GM12801 (cell line): ENCODE measurements at regions not wholly inside any gene's neighbourhood (a gene's known extent, or its start where the extent isn't known, plus 50 kb on each side); places are given as distances from the start of the nearest gene placed in this dataset.

Source experiments
- TF ChIP-seq, protein P1 (sequence below): IDR thresholded peaks from one replicate; pipeline ENCODE4 v1.5.1; 2011; ENCODE audit warnings: control low read depth; ENCODE audit not compliant: insufficient read length; ENCODE audit errors: extremely low read depth

DNA sequence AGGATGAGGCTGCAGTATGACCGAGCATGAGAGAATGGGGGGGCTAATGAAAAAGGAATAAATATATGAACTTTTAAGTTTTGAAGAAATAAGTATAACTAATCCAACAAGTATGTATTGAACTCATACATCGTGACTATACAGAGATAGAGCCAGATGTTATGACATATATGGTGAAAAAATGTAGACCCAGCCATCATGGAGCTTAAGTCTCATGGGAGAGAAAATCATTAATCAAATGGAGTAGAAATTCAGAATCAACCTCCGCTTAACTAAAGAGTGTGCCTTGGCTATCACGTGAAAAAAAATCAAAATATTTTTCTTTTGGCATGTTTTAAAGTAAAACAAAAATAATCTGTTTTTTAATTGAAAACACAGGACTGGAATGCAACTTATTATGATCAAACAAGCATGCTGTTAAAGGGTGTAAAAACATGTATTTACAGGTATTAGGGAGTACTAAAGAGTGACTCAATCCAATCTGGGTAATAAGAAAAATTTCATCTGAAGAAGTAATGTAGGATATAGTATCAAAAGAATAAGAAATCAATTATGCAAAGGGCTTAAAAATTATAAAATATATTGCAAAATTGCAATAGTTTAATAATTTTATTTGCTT lies 868.5 kb upstream of the NUDT12 start:
- TF ChIP-seq, protein P1, sequence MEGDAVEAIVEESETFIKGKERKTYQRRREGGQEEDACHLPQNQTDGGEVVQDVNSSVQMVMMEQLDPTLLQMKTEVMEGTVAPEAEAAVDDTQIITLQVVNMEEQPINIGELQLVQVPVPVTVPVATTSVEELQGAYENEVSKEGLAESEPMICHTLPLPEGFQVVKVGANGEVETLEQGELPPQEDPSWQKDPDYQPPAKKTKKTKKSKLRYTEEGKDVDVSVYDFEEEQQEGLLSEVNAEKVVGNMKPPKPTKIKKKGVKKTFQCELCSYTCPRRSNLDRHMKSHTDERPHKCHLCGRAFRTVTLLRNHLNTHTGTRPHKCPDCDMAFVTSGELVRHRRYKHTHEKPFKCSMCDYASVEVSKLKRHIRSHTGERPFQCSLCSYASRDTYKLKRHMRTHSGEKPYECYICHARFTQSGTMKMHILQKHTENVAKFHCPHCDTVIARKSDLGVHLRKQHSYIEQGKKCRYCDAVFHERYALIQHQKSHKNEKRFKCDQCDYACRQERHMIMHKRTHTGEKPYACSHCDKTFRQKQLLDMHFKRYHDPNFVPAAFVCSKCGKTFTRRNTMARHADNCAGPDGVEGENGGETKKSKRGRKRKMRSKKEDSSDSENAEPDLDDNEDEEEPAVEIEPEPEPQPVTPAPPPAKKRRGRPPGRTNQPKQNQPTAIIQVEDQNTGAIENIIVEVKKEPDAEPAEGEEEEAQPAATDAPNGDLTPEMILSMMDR: no peak

DNA sequence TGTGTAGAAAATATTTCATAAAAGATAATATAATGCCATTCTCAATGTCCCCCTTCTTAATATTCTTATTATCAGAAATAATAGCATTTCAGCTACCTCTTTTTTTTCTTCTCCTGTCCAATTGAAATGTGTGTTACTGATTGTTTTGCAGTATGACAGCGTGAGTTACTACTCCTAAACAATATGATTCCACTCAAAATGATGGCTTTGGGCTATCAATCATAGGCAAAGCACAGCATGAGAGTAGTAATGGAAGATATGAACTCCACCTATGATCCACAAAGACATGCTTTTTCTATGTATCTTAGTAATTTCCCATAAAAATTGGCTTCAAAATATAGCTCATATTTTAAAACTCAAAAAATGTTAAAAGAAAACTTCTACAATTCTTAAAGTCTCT lies 867.3 kb upstream of the NUDT12 start:
- TF ChIP-seq, protein P1: no peak

DNA sequence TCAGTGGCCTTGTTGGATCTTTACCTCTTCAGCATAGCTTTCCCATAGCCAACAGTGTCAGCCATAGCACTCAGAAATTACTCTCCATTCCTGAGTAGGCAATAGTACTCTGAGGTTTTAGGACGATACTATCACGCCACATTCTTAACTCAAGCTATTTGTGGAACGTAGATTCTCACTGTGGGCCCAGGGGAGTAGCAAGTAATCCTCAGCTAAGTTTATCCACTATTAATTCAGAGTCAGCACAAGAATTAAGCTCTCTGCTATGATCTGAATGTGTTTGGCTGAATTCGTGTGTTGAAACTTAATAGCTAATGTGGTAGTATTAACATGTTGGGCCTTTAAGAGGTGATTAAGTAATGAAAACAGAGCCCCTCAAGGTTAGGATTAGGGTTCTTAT lies 858.8 kb upstream of the NUDT12 start:
- TF ChIP-seq, protein P1: no peak

DNA sequence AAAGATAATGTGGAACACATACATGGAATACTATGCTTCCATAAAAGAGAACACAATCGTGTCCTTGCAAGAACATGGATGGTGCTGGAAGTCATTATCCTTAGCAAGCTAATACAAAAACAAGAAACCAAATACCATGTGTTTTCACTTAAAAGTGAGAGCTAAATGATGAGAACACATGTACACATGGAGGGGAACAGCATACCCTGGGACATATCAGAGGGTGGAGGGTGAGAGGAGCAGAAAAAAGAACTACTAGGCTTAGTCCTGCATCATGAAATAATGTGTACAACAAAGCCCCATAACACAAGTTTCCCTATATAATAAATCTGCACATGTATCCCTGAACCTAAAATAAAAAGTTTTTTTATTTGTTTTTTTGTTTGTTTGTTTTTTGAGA lies 855.5 kb upstream of the NUDT12 start:
- TF ChIP-seq, protein P1: no peak

DNA sequence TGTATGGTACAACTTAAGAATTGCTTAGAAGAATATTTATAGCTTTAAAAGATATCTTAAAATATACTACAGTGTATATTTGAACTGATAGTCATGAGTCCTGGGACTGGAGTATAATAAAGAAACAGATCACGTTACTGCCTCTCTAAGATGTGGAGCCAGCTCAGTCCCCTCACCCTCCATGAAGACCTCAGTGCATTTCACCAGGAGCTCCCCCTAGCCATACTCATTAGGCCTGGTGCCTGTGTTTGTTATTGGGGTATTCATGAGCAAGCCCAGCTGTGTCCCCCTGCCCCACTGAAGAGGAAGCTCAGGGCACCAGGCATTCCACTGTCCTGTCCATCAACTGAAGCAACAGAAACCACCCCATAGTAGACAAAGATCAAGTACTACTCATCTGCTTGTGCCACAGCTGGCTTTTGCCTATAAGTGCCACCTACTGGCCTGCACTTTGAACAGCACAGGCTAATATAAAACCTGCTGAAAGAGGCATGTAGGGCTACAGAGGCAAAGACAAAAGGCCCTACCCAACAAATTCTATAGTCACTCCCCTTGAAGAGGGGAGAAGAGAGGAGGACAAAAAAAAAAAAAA lies 850.2 kb upstream of the NUDT12 start:
- TF ChIP-seq, protein P1: no peak

DNA sequence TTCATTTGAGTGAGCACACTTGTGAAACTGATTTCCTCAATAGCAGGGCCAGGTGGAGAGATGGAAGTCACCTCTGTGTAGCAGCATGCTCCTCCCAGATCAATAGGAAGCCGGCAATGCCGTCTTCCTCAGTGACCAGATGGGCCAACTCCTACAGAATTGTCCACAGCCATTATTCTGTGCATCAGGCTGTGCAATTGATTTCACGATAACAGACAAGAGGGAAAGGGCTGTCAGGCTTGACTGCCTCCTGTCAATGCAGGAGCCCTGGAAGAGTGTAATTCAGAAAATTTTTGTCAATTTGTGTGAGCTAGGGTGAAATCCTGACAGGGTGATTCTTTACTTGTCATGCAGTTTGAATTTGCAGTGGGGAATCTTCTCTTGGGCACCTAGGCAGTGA lies 838.4 kb upstream of the NUDT12 start:
- TF ChIP-seq, protein P1: no peak

DNA sequence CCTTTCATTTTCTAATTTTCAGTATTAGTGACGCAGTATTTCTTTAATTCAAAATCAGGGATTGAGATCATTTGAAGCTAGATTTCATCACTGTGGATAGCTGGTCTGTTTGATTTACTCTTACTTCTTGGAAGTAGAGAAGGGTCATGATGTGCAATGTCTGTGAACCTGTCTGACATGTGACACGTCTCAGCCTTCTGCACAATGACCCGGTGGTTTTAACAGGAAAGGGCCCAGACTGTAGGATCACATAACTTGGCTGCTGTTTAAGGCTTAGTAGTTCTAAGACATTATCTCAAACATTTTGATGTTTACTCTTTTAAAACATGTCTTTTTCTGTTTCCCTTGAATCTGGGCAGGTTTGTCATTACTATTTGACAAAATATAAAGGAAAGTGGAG lies 823.3 kb upstream of the NUDT12 start:
- TF ChIP-seq, protein P1: no peak
